Uterus (tissue), 3 donors: ENCODE measurements at regions not wholly inside any gene's neighbourhood (a gene's known extent, or its start where the extent isn't known, plus 50 kb on each side); places are given as distances from the start of the nearest gene placed in this dataset.

Source experiments
- DNase-seq, 2 donors: peaks; one replicate each; pipeline ENCODE4 v3.0.0-alpha.2; 2019 to 2020
- H3K27ac ChIP-seq, 2 donors: fragments of 200-600 bp; sonication (generic); 1 replicate in 1 of 2; 2 replicates in 1 of 2; pipeline ENCODE4 v1.5.1; 2016 to 2018
- H3K27me3 ChIP-seq, 2 donors: fragments of 200-600 bp; sonication (generic); one replicate each; pipeline ENCODE4 v1.5.1; 2018 to 2019; ENCODE audit warnings: control low read depth in 1 of 2
- H3K36me3 ChIP-seq, 2 donors: fragments of 200-600 bp; sonication (generic); one replicate each; pipeline ENCODE4 v1.5.1; 2019; ENCODE audit warnings: control low read depth in 1 of 2
- H3K4me1 ChIP-seq, 2 donors: fragments of 200-600 bp; sonication (generic); one replicate each; pipeline ENCODE4 v1.5.1; 2018 to 2019; ENCODE audit warnings: control low read depth in 1 of 2
- H3K4me3 ChIP-seq, 2 donors: fragments of 200-600 bp; sonication (generic); 1 replicate in 1 of 2; 2 replicates in 1 of 2; pipeline ENCODE4 v1.5.1; 2018 to 2019; ENCODE audit warnings: mild to moderate bottlenecking in 1 of 2
- H3K9me3 ChIP-seq, 2 donors: fragments of 200-600 bp; sonication (generic); one replicate each; pipeline ENCODE4 v1.5.1; 2019; ENCODE audit warnings: control low read depth in 1 of 2
- CTCF ChIP-seq, 4 experiments: fragments of 200-600 bp in 2 of 4; fragments of 450-650 bp in 2 of 4; sonication (generic) in 2 of 4; IDR thresholded peaks; one replicate each; pipeline ENCODE4 v1.5.1; 2016 to 2019; ENCODE audit warnings: antibody characterized with exemption in 4 of 4, mild to moderate bottlenecking in 2 of 4, moderate library complexity in 1 of 4
- POLR2A ChIP-seq, 2 donors: fragments of 450-650 bp; IDR thresholded peaks; one replicate each; pipeline ENCODE4 v1.6.1; 2016; ENCODE audit warnings: antibody characterized with exemption in 2 of 2, mild to moderate bottlenecking in 1 of 2, moderate library complexity in 1 of 2
- intact Hi-C: fragments of 100-400 bp; cut with DNase I; formaldehyde crosslinking; loops from one replicate; pipeline ENCODE4 v1.15.1; 2023; ENCODE audit warnings: low total_unique reads
- donor health status: DM: yes; HTN: yes; CAD: no.

GRCh38 chr14:83529531-83529930 is 1995.9 kb upstream of the SEL1L start:
- Histone ChIP-seq H3K27me3 (no peaks in the 10 kb centered on the region), H3K4me1 (no peaks in the 10 kb centered on the region), H3K27ac (no peak overlapping the region), H3K9me3 (no peaks in the 10 kb centered on the region), H3K36me3 (no peaks in the 10 kb centered on the region), H3K4me3 (no peak overlapping the region)
- DNase-seq = no peak
- no peak for TF ChIP-seq POLR2A (IDR thresholded peaks at IDR 0.05)
- no peak for TF ChIP-seq CTCF (IDR thresholded peaks at IDR 0.05)
- intact Hi-C loops = no loop called here

- Histone ChIP-seq H3K9me3 (no peaks in the 10 kb centered on the region), H3K36me3 (no peaks in the 10 kb centered on the region), H3K27ac (no peak overlapping the region), H3K27me3 (no peaks in the 10 kb centered on the region), H3K4me3 (no peak overlapping the region), H3K4me1 (no peaks in the 10 kb centered on the region)
- intact Hi-C loops = no loop called here
- TF ChIP-seq POLR2A (IDR thresholded peaks at IDR 0.05) (no peak), CTCF (IDR thresholded peaks at IDR 0.05) (no peak)
- no peak for DNase-seq
Observed at GRCh38 chr14:83533734-83534133, 1996.2 kb upstream of the FLRT2 start.

- no peak for TF ChIP-seq CTCF (IDR thresholded peaks at IDR 0.05)
- TF ChIP-seq POLR2A (IDR thresholded peaks at IDR 0.05) = no peak
- no peaks in the 10 kb centered on the region for H3K36me3 ChIP-seq
- H3K4me1 ChIP-seq = no peaks in the 10 kb centered on the region
- H3K27me3 ChIP-seq = no peaks in the 10 kb centered on the region
- H3K27ac ChIP-seq = no peak overlapping the region
- no peak overlapping the region for H3K4me3 ChIP-seq
- intact Hi-C loops = no loop called here
- no peak for DNase-seq
- H3K9me3 ChIP-seq = no peaks in the 10 kb centered on the region
Observed at GRCh38 chr14:83534995-83535394, 1994.9 kb upstream of the FLRT2 start.

GRCh38 chr14:83535444-83535843 is 1994.5 kb upstream of the FLRT2 start:
- Histone ChIP-seq H3K9me3 (no peaks in the 10 kb centered on the region), H3K27me3 (no peaks in the 10 kb centered on the region), H3K4me1 (no peaks in the 10 kb centered on the region), H3K36me3 (no peaks in the 10 kb centered on the region), H3K27ac (no peak overlapping the region), H3K4me3 (no peak overlapping the region)
- no peak for DNase-seq
- TF ChIP-seq CTCF (IDR thresholded peaks at IDR 0.05) (no peak), POLR2A (IDR thresholded peaks at IDR 0.05) (no peak)
- intact Hi-C loops = no loop called here

- H3K27me3 ChIP-seq = no peaks in the 10 kb centered on the region
Observed at GRCh38 chr14:83541147-83541546, 1988.8 kb upstream of the FLRT2 start.

More at GRCh38 chr14:83541147-83541546, 1988.8 kb upstream of the FLRT2 start:
- DNase-seq = no peak
- intact Hi-C loops = no loop called here
- Histone ChIP-seq H3K4me1 (no peaks in the 10 kb centered on the region), H3K9me3 (no peaks in the 10 kb centered on the region), H3K27ac (no peak overlapping the region), H3K36me3 (no peaks in the 10 kb centered on the region), H3K4me3 (no peak overlapping the region)
- TF ChIP-seq POLR2A (IDR thresholded peaks at IDR 0.05) (no peak), CTCF (IDR thresholded peaks at IDR 0.05) (no peak)
